ENCODE measurements at regions not wholly inside any gene's neighbourhood (a gene's known extent, or its start where the extent isn't known, plus 50 kb on each side); places are given as distances from the start of the nearest gene placed in this dataset.

DNA sequence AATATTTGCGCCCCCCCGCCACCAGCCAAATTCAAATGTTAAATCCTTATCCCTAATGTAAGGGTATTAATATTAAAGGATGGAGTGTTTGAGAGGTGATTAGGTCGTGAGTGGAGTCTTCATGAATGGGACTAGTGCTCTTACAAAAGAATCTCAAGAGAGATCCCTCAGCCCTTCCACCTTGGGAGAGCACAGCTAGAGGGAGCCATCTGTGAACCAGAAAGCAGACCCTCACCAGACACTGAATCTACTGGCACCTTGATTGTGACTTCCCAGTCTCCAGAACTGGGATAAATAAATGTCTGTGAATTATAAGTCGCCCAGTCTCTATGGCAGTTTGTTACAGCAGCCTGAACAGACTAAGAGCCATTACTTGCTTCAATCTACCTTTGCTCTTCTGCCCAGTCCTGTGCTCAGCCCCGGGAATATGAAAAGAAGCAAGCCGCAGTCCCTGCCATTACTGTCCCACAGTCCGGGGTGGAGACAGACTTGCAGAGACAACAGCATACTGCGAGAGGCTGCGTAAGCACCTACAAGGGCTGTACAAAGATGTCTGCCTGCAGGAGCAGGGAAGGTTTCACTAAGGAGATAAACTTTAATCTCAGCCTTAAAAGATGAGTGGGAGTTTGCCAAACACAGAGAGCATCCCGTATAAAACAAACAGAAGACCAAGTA is 110.7 kb upstream of the TMCO5A start:
- ChIA-PET POLR2A (no interaction called here), CTCF (no interaction called here)

DNA sequence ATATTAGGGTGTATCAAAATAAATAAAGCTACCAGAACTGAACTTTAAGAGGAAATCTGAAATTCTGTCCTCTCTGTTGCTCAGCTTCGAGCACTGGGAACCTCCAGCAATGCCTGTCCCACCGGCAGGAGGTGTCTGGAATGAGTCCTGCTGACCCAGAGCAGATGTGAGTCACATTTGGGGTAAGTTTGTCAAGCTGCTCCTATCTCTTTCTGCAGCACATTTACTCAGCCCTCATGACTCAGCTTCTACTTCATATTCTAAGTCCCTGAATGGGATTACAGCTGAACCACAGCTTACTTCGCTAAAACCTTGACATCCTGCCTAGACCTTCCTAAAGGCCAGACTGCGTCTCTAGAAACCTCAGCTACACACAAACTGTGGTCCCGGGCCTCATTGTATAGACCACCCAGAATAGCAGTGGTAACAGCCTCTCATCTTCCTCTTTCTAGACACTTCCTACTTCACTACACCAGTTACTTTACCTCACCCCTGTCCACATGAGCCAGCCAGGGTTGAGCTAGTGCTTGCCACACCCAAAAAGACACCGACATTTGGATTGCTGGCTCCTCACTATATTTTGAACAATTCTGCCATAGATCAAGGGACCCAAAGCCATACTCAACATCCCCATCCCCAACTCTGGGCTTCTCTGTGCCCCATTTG is 109.6 kb upstream of the TMCO5A start:
- CTCF ChIA-PET: no interaction called here
- POLR2A ChIA-PET: no interaction called here

DNA sequence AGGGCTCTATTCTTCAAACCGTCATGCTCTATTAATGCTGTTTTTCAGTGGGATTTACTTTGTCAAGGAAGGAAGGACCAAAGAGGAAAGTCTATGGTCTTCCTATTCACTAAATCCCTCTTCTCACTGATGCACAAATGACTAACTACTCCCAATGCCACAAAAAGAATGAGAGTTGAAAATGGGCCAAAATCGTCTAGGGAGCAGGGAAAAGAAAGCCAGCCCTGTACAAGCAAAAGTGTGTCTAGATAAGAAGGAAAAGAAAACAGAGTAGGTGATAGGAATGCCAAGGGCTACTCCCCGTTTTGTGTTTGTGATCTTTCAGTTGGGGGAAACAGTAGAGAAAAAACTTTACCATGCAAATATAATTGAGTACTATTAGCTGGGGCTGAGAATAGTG is 97.2 kb upstream of the TMCO5A start:
- CTCF ChIA-PET: no interaction called here
- POLR2A ChIA-PET: no interaction called here

DNA sequence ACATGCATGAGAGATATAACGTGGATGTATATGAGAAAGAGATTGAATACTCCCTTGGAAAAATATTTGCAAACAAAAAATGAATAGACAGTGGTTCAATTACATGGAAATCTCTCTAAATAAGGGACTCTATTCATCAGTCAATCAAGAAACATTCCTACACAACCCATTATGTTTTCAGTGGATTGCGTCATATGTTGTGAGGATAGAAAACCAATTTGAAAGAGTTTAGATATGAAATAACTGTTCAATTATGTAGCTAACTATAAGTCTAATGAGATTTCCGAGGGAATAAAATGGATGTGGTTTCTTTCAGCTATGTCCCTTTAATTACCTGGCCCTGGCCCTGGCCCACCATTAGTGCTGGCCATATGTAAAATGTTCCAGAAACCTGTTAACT is 86.7 kb upstream of the TMCO5A start:
- CTCF ChIA-PET: no interaction called here

DNA sequence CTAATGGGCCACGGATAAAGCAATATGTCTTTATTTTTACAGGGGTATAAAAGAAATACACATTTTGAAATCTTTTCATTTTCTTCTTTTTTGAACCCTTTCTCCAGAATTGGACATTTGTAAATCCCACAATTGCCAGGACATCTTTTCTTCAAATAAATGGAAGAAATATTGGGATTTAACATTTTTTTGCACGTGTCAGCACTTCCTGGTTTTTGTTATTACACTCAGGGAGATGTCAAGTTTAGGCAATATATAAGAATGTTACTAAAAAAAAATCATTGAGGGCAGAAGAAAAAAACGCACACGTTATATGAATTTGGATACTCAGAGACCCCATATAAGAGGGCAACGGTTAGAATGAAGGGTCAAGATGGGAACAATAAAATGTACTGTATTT is 78.3 kb upstream of the TMCO5A start:
- ChIA-PET CTCF (no interaction called here), POLR2A (no interaction called here)

More for the DNA sequence above, 86.7 kb upstream of the TMCO5A start:
- POLR2A ChIA-PET: no interaction called here

DNA sequence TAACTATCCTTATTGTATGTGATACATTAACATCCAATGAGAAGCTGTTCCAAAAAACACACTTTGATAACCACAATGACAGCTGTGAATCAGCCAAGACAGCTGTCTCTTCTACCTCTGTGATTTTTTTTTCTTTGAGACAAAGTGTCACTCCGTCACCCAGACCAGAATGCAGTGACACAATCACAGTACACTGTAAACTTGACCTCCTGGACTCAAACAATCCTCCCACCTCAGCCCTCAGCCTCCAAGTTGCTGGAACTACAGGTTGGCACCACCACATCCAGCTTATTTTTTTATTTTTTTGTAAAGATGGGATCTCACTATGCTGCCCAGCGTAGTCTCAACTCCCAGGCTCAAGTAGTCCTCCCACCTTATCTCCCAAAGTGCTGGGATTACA is 73.5 kb upstream of the TMCO5A start:
- CTCF ChIA-PET: no interaction called here
- POLR2A ChIA-PET: no interaction called here

DNA sequence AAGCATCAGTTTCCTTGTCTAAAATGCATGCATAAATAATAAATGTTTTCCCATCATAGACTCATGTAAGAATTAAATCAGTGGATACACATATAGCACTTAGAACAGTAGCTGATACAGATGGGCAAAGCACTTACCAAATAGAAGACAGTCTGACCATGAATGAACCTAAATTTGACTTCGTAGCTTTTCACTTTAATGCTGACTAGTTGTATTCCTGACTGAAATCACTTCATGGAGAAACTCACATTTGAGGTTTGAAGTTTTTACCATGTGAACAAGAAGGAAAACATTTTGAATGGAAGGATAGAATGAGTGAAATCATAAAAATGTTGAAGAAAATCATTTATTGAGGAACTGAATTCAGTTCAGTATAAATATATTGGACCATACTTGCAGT is 68.8 kb upstream of the TMCO5A start:
- ChIA-PET CTCF (no interaction called here), POLR2A (no interaction called here)

DNA sequence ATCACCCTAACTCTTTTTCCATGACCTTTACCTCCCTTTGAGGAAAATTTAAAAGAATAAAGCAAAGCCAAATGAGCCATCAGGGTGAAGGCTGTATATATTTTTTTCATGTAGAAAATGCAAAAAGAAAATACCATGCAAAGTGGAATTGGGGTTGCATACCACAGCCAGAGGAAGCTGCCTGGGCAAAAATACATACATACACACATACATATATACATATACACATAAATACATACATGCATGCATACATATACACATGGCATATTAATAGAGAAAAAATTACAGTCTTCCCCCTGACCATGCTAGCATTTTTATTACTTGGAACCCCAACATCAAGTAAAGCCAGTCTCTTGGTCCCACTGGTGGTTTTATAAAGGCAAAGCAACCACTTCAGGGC is 63.7 kb upstream of the TMCO5A start:
- CTCF ChIA-PET: no interaction called here
- POLR2A ChIA-PET: no interaction called here

DNA sequence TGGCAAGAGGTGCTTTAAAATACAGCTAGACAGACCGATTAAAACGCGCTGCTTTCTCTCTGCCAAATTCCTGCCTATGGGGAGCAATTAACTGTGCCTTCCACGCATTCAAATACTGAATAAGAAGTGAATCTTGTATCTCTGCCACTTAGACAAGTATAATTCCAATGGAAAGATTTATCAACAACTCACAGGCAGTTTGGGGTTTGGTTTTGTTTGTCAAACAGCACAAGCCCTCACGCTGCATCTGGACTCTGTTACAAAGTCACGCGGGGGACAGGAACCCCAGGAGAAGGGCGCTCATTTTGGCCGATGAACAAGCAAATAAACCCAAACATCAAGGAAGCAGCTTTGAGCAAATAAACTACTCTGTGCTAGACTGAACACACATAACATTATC is 61.8 kb upstream of the TMCO5A start:
- CTCF ChIA-PET: no interaction called here
- POLR2A ChIA-PET: no interaction called here

DNA sequence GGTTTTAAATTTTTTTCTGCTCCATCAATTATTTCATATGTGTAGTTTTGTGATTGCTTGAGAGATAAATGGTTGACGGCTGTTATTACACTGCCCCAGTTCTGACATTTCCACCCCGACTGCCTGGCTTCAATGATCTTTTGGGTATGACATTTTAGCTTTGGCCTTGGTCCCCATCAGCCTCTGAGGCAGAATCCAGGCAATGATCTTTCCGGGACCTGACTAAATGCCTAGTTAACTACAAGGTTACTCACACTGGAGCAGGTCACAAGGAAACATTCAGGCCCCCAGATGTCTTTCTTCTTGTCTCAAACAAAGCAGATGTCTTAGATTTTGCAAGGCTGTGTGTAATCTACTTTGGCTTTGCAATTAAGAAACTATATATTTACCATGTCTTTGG is 61.1 kb upstream of the TMCO5A start:
- ChIA-PET CTCF (no interaction called here), POLR2A (no interaction called here)

DNA sequence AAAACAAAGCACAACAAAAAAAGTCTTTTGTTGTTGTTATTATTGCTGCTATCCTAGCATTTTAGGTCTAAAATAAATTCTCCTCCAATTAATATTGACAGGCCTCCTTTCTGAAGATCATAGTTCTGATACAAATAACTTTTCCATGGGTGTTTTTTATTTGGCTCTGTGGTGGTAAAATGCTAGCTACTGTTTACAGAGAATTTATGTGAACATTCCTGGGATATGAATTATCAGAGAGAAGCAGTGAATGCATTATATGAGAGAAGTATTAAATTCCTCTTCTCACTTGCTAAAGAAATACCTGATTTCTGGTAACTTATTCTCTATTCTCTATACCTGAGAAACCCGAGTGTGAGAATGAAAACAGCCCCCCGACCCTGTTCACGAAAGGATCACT is 57.5 kb upstream of the TMCO5A start:
- CTCF ChIA-PET: no interaction called here

DNA sequence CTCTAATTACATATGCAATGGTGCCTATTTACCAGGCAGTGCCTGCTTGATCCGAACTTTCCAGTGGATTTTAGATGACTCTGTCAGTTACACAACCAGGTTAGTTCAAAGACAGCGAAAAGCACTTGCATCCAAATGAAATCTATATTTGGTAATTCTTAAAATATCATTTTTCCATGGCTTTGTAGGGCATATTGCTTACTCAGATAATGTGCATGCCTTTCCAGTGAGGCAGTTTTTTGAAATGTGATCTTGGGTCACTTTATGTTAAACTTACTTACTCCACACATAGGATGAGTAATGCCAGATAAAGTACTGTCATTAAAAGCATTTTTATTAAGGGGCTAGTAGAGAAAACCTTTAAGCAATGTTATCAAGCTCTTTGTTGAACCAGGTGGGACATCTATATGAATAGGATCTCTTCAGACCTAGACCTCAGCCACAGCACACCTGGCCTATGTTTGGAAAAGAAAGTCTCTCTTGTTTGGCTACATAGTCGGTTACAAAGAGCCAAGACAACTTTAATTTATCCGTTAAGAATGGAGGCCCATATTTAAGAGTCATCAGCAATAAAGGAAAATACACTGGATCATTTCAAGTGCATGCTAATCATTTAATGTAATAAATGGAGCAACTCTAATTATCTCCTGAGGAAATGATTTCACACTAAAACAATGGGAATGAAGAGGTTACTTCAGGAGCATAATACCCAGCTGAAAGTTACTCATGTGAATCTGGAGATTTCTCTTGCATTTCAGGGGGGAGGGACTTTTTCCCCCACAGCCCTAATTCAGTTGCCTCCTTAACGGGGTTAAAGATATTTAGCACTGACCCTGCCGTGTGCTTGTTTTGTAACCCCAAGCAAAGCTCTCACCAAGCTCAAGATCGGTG is 56.3 kb upstream of the TMCO5A start:
- ChIA-PET CTCF (no interaction called here), POLR2A (no interaction called here)

More for the DNA sequence above, 57.5 kb upstream of the TMCO5A start:
- POLR2A ChIA-PET: no interaction called here

DNA sequence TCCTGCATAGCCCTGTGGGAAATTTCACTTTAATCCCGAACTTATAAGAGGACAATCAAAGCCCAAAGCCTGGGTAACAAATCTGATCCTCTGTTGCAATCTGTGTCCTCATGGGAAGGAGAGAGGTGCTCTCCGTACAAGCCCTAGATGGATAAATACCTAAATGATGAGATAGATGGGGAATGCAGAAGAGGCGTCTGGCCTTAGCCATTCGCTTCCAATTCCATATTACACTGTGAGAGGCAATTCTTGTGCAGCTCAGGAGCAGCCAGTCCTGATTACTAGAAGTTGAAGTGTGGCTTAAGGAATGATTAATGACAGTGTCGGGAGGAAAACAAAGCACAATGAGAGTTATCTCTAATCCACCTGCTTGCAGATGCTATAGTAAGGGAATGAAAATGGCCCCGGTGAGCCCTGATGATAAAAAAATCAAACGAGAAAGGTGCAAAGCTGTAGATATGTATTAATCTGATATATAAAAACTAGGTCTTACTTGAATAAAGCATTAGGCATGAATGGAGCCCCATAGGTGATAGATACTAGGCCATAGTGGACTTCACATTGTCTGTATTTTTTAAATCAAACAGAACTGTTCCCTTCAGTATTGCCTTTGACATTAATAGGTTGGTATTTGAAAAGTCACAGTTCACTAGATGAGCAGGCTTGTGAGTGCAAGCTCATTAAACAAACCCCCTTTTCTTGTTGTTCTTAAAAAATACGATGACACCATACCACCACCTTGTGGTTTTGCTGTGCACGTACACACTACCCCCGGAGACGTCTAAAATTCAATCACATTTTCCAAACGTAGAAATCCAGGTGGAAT is 54.2 kb upstream of the TMCO5A start:
- ChIA-PET CTCF (no interaction called here), POLR2A (no interaction called here)

DNA sequence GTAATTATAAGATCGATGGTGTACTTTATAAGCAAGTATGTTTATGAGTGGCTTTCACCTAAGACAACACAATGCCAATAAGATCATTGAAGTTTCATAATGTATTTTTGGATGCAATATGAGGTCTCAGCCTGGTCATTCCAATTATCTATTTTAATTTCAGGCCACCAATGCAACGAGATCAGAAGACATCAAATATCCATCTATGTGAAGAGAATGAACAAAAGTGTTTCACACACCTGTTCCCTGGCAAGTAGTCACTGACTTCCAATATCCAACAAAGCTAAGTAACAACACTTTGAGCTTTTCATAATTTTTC is 53.6 kb upstream of the TMCO5A start:
- ChIA-PET POLR2A (no interaction called here), CTCF (no interaction called here)

DNA sequence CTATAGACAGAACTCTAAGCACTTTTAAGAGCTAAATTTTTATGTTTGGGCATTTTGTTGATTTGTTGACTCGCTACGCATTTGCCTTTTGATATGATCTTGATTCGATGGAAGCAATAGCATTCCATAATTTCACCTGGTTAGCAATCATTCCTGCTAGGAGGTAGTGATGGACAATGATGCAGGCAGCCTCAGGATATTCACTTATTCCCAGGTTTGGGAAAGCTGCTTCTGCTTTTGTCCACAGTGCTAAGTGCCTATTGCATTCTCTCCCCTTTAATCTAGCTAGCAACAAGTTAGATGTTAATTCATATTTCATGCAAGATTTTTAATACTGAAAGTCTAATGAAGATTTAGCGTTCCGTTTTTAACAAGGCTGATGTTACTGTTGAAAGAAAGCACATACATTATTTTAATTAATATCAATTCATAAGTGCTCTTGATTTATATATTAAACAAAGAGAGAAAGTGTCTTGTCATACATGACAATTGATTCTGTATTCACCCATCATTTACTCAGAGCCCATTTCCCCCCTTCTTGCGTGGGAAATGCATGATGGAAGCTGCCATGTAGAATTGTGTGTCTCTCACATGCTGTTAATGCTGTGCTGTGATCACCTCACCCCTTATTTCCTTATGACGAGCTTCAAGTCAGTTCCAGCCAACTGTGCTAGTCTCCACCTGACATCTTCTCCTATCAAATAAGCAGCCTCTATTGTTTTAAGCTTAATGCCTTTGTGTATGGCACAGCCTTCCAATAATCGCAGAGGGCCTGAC is 53.0 kb upstream of the TMCO5A start:
- ChIA-PET POLR2A (no interaction called here), CTCF (no interaction called here)

DNA sequence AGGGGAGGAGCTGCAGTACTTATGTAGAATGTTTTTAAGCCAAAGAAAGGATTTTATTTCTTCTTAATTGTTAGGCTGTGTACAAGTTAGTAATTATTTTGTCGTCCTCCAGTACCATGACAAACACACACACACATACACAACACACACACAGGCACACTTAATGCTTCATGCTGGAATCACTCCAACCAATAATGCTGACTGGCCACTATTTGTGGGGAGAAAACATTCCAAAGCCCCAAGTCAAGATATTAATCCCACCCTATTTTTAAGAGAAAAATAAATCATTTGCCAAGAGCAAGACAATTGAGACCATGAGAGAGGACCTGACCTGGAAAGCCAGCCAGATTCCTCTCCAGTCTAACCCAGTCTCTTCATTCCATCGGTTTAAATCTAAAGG is 51.8 kb upstream of the TMCO5A start:
- CTCF ChIA-PET: no interaction called here
- POLR2A ChIA-PET: no interaction called here

Data from activated CD8-positive, alpha-beta memory T cell treated with anti-CD3 and anti-CD28 coated beads for 36 hours (primary cell).